GM12872 (cell line): ENCODE measurements at regions not wholly inside any gene's neighbourhood (a gene's known extent, or its start where the extent isn't known, plus 50 kb on each side); places are given as distances from the start of the nearest gene placed in this dataset.
A peak's percentile ranks its signal among the peaks of the same experiment; 100 is the strongest.

ENCODE experiments used
- TF ChIP-seq, protein P1 (sequence below): IDR thresholded peaks from 3 replicates; pipeline ENCODE4 v1.5.1; 2011; ENCODE audit warnings: low read depth, mild to moderate bottlenecking, low read length, moderate library complexity; ENCODE audit not compliant: insufficient read depth

GRCh38 chr5:3092211-3092610 lies 340.7 kb upstream of the IRX2 start:
- TF ChIP-seq, protein P1, sequence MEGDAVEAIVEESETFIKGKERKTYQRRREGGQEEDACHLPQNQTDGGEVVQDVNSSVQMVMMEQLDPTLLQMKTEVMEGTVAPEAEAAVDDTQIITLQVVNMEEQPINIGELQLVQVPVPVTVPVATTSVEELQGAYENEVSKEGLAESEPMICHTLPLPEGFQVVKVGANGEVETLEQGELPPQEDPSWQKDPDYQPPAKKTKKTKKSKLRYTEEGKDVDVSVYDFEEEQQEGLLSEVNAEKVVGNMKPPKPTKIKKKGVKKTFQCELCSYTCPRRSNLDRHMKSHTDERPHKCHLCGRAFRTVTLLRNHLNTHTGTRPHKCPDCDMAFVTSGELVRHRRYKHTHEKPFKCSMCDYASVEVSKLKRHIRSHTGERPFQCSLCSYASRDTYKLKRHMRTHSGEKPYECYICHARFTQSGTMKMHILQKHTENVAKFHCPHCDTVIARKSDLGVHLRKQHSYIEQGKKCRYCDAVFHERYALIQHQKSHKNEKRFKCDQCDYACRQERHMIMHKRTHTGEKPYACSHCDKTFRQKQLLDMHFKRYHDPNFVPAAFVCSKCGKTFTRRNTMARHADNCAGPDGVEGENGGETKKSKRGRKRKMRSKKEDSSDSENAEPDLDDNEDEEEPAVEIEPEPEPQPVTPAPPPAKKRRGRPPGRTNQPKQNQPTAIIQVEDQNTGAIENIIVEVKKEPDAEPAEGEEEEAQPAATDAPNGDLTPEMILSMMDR: no peak

GRCh38 chr5:3091040-3091774 lies 339.7 kb upstream of the IRX2 start:
- TF ChIP-seq, protein P1: no peak

DNA sequence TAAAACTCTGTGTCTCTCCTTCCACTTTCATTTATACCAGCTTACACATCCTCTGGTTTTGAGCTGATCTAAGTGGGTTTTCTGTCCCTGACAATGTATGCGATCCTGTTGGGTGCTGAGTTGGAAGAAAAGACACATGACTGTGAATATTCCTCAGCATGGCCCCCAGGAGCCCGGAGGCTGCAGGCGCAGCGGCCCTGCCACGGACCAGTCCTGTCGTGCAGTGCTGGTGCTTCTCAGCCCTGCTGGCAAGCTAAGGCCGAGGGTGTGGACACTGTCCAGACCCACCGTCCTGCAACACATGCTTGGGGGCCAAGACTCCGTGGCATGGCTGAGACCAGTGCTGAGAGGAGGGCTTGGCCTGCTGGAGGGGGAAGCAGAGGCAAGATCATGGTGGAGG lies 328.9 kb upstream of the IRX2 start:
- TF ChIP-seq, protein P1: no peak

DNA sequence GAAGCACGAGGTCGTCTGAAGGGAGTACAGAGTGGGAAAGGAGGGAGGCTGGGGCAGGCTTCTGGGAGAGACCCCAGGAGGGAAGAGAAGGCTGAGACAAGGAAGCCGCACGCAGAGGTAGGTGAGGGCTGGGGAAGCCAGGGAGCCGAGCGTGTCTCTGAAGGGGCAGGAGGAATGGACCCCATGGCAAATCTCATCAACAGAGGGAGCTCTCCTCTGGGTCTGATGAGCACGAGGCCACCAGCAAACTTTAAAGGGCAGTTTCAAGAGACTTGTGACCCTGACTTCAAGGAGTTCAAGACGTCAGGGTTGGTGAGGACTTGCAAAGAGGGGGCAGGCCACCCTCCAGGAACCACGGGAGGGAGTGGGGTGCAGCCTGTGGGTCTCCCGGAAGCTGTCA lies 326.2 kb upstream of the IRX2 start:
- TF ChIP-seq, protein P1: no peak

DNA sequence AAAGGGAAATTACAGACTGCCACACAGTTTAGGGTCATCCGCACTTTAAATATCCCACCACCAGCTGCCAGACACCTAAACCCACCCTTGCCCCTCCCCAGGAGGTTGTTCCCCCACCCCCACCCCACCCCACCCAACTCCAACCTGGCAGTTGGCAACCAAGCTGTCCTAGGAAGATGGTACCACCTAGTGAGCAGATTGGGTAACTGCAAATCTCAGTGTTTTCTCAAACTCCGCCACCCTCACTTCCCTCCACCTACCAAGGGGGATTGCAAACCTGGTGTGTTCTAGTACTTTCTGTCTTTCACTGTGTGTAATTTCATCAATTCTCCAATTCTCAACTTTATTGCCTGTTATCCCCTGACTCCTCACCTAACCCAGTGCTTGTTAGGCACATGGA lies 323.8 kb upstream of the IRX2 start:
- TF ChIP-seq, protein P1: 0 out of 3 replicates have a peak, but pooled peaks have one; percentile 11

- TF ChIP-seq, protein P1: no peak
Measured at GRCh38 chr5:3068401-3068800, 316.9 kb upstream of the IRX2 start.

- TF ChIP-seq, protein P1: no peak
Measured at GRCh38 chr5:3060283-3060682, 308.8 kb upstream of the IRX2 start.
